B cell (primary cell): ENCODE measurements at regions not wholly inside any gene's neighbourhood (a gene's known extent, or its start where the extent isn't known, plus 50 kb on each side); places are given as distances from the start of the nearest gene placed in this dataset.

Experiments used
- EZH2 ChIP-seq: IDR thresholded peaks from 2 replicates; pipeline ENCODE4 v1.6.1; 2012; ENCODE audit warnings: borderline replicate concordance, low read depth, mild to moderate bottlenecking, moderate library complexity, low read length; ENCODE audit not compliant: insufficient read depth, poor library complexity, severe bottlenecking
- TF ChIP-seq, protein P1 (sequence below): fragments of 200-600 bp; IDR thresholded peaks from one replicate; pipeline ENCODE4 v1.8.0; 2022; ENCODE audit warnings: antibody characterized with exemption, mild to moderate bottlenecking

DNA sequence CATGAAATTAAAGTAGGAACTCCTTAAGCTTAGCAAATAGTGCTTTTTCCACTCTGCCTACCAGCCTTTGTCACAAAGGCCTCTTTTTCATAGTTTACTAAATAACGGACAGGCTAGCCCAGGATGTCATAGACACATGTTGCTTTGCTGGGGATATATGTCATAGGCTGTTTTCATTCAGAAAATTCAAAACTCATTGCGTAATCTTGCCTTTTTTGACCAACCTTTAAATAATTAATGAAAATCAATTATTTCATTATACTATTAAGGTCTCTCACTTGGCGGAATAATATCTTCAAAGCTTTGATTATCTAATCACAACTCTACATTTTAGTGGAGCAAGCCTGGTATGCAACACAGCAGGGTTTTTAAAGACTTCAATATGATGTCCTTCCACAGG lies 1245.7 kb upstream of the LRRTM1 start:
- TF ChIP-seq, protein P1, sequence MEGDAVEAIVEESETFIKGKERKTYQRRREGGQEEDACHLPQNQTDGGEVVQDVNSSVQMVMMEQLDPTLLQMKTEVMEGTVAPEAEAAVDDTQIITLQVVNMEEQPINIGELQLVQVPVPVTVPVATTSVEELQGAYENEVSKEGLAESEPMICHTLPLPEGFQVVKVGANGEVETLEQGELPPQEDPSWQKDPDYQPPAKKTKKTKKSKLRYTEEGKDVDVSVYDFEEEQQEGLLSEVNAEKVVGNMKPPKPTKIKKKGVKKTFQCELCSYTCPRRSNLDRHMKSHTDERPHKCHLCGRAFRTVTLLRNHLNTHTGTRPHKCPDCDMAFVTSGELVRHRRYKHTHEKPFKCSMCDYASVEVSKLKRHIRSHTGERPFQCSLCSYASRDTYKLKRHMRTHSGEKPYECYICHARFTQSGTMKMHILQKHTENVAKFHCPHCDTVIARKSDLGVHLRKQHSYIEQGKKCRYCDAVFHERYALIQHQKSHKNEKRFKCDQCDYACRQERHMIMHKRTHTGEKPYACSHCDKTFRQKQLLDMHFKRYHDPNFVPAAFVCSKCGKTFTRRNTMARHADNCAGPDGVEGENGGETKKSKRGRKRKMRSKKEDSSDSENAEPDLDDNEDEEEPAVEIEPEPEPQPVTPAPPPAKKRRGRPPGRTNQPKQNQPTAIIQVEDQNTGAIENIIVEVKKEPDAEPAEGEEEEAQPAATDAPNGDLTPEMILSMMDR = no peak
- TF ChIP-seq EZH2 = no peak
